ENCODE measurements at regions not wholly inside any gene's neighbourhood (a gene's known extent, or its start where the extent isn't known, plus 50 kb on each side); places are given as distances from the start of the nearest gene placed in this dataset.

- TF ChIP-seq CSRNP3 (CRISPR knock-in tag; IDR thresholded peaks at IDR 0.05) (no peak), OSR1 (CRISPR knock-in tag; IDR thresholded peaks at IDR 0.05) (no peak), ARNTL (CRISPR knock-in tag; IDR thresholded peaks at IDR 0.05; ENCODE audit: borderline replicate concordance, low read depth) (no peak), PATZ1 (CRISPR knock-in tag; IDR thresholded peaks at IDR 0.05; ENCODE audit: borderline replicate concordance) (no peak), TSHZ2 (CRISPR knock-in tag; IDR thresholded peaks at IDR 0.05) (no peak), ZFP30 (CRISPR knock-in tag; IDR thresholded peaks at IDR 0.05) (no peak), ESRRG (CRISPR knock-in tag; IDR thresholded peaks at IDR 0.05) (no peak)
Observed at GRCh38 chr7:109449760-109450159, 880.1 kb downstream of the DNAJB9 start.

Measured in SK-N-SH treated with all-trans-retinoic acid at 6 μM for 48 hours (cell line).